Breast epithelium (tissue), 3 donors: ENCODE measurements at regions not wholly inside any gene's neighbourhood (a gene's known extent, or its start where the extent isn't known, plus 50 kb on each side); places are given as distances from the start of the nearest gene placed in this dataset.

Experiments used
- CTCF ChIP-seq, 3 donors: fragments of 450-650 bp; IDR thresholded peaks; one replicate each; pipeline ENCODE4 v1.5.1; 2016 to 2017; ENCODE audit warnings: antibody characterized with exemption in 3 of 3, mild to moderate bottlenecking in 3 of 3, moderate library complexity in 3 of 3
- POLR2A ChIP-seq: fragments of 450-650 bp; IDR thresholded peaks from one replicate; pipeline ENCODE4 v1.6.1; 2016; ENCODE audit warnings: antibody characterized with exemption, mild to moderate bottlenecking, moderate library complexity

DNA sequence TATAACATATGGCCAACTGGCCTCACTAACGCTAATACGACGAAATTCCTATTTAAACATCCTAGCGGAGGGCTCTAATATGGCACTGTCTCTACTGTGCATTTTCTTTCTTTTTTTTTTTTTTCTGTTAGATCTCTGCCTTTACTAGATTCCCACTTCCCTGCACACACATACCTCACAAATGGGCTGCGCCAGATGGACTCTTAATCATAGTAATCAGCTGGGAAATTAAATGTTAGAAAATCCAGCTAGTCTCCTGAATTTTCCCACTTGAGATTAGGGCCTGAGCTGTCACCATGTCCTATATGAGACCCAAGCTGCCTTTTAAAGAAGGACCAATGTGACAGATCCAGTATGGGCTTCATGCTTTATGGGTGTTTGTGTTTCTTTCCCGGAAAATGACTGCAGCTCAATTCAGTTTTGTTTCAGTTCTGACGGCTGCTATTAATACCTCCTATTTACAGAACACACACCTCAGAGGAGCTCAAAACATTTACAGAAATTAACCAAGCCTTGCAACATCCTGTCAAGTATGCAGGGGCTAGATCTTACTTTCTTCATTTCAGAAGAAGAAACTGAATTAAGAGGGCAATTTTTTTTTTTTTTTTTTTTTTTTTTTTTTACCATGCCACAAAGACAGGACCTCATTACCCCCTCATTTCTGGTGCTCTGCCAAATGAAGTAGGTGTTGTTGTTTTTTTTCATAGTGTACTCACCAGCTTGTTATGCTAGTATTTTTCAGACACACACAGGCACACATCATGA, 49.8 kb upstream of the BLID start:
- TF ChIP-seq CTCF (IDR thresholded peaks at IDR 0.05) (no peak), POLR2A (no peak)
